HEK293 (cell line): ENCODE measurements at regions not wholly inside any gene's neighbourhood (a gene's known extent, or its start where the extent isn't known, plus 50 kb on each side); places are given as distances from the start of the nearest gene placed in this dataset.

Experiments used
- CTCF ChIA-PET: fragments of 350-600 bp; formaldehyde crosslinking; extraction: SDS; loops from one replicate; lab custom pipeline; 2021; ENCODE audit warnings: antibody characterized with exemption; lab: Yijun Ruan, JAX
- POLR2A ChIA-PET: fragments of 300-600 bp; formaldehyde crosslinking; extraction: SDS; loops from one replicate; lab custom pipeline; 2020; ENCODE audit warnings: antibody characterized with exemption, inconsistent platforms; lab: Yijun Ruan, JAX
- H3K27ac ChIP-seq: fragments of 200-500 bp; sonication (Bioruptor generic); 2 replicates; pipeline ENCODE4 v1.5.1; 2014; ENCODE audit warnings: low read depth, low read length, control low read depth, inconsistent platforms; ENCODE audit errors: extremely low read depth
- H3K36me3 ChIP-seq, 2 experiments: fragments of 200-500 bp in 1 of 2; sonication (Bioruptor generic) in 1 of 2; 1 replicate in 1 of 2; 2 replicates in 1 of 2; pipeline ENCODE4 v1.5.1; 2014 to 2017; ENCODE audit warnings: inconsistent platforms in 2 of 2, low read length in 2 of 2; ENCODE audit not compliant: control insufficient read depth in 2 of 2, insufficient read depth in 1 of 2
- H3K4me1 ChIP-seq: fragments of 200-500 bp; sonication (Bioruptor generic); 2 replicates; pipeline ENCODE4 v1.5.1; 2014; ENCODE audit warnings: mild to moderate bottlenecking, low read length, inconsistent platforms; ENCODE audit not compliant: control insufficient read depth, insufficient read depth
- H3K4me3 ChIP-seq: 2 replicates; pipeline ENCODE4 v1.5.1; 2011; ENCODE audit warnings: low read depth, mild to moderate bottlenecking, control low read depth, low read length, moderate library complexity
- H3K9me3 ChIP-seq: fragments of 200-500 bp; sonication (Bioruptor generic); 2 replicates; pipeline ENCODE4 v1.5.1; 2014; ENCODE audit warnings: low read depth, low read length, inconsistent platforms; ENCODE audit not compliant: control insufficient read depth, insufficient read depth
- FEZF1 ChIP-seq: fragments of 450-650 bp; formaldehyde crosslinking; IDR thresholded peaks from 2 replicates; pipeline ENCODE4 v1.5.1; 2016; ENCODE audit warnings: missing biosample characterization, missing genetic modification characterization
- GLIS2 ChIP-seq: fragments of 450-650 bp; formaldehyde crosslinking; IDR thresholded peaks from 2 replicates; pipeline ENCODE4 v1.5.1; 2016; ENCODE audit warnings: missing biosample characterization, missing genetic modification characterization
- HOXC10 ChIP-seq: sonication (generic); formaldehyde crosslinking; IDR thresholded peaks from 2 replicates; pipeline ENCODE4 v1.8.1; 2023; ENCODE audit warnings: mild to moderate bottlenecking, missing genetic modification reagents
- MEIS1 ChIP-seq: sonication (generic); formaldehyde crosslinking; IDR thresholded peaks from 2 replicates; pipeline ENCODE4 v1.8.1; 2022; ENCODE audit warnings: missing genetic modification reagents, mild to moderate bottlenecking, borderline replicate concordance
- MYNN ChIP-seq: fragments of 450-650 bp; formaldehyde crosslinking; IDR thresholded peaks from 2 replicates; pipeline ENCODE4 v1.5.1; 2016; ENCODE audit warnings: missing biosample characterization, missing genetic modification characterization, borderline replicate concordance
- MZF1 ChIP-seq: fragments of 450-650 bp; formaldehyde crosslinking; IDR thresholded peaks from 2 replicates; pipeline ENCODE4 v1.5.1; 2017; ENCODE audit warnings: missing biosample characterization, missing genetic modification characterization, borderline replicate concordance
- SP7 ChIP-seq: fragments of 450-650 bp; formaldehyde crosslinking; IDR thresholded peaks from 2 replicates; pipeline ENCODE4 v1.5.1; 2016; ENCODE audit warnings: missing biosample characterization, missing genetic modification characterization
- ZBTB49 ChIP-seq: fragments of 450-650 bp; formaldehyde crosslinking; IDR thresholded peaks from 2 replicates; pipeline ENCODE4 v1.5.1; 2016; ENCODE audit warnings: missing biosample characterization, missing genetic modification characterization, low read depth
- ZNF174 ChIP-seq: fragments of 450-650 bp; formaldehyde crosslinking; IDR thresholded peaks from 2 replicates; pipeline ENCODE4 v1.5.0; 2017; ENCODE audit warnings: missing biosample characterization, mild to moderate bottlenecking, missing genetic modification characterization
- ZNF214 ChIP-seq: fragments of 450-650 bp; formaldehyde crosslinking; IDR thresholded peaks from 2 replicates; pipeline ENCODE4 v1.5.1; 2017; ENCODE audit warnings: missing biosample characterization, mild to moderate bottlenecking, missing genetic modification characterization, borderline replicate concordance
- ZNF221 ChIP-seq: fragments of 450-650 bp; formaldehyde crosslinking; IDR thresholded peaks from 2 replicates; pipeline ENCODE4 v1.5.1; 2017; ENCODE audit warnings: missing biosample characterization, missing genetic modification characterization, borderline replicate concordance
- ZNF223 ChIP-seq: fragments of 450-650 bp; formaldehyde crosslinking; IDR thresholded peaks from 2 replicates; pipeline ENCODE4 v1.5.1; 2016; ENCODE audit warnings: missing biosample characterization, missing genetic modification characterization
- ZNF280C ChIP-seq: fragments of 450-650 bp; formaldehyde crosslinking; IDR thresholded peaks from 2 replicates; pipeline ENCODE4 v1.5.1; 2016; ENCODE audit warnings: missing biosample characterization, missing genetic modification characterization
- ZNF658 ChIP-seq: fragments of 450-650 bp; formaldehyde crosslinking; IDR thresholded peaks from 2 replicates; pipeline ENCODE4; 2016; ENCODE audit warnings: missing biosample characterization, missing genetic modification characterization
- ZNF660 ChIP-seq: fragments of 450-650 bp; IDR thresholded peaks from 2 replicates; pipeline ENCODE4 v1.5.1; 2018; ENCODE audit warnings: missing biosample characterization, mild to moderate bottlenecking, missing genetic modification characterization
- ZNF677 ChIP-seq: fragments of 450-650 bp; IDR thresholded peaks from 2 replicates; pipeline ENCODE4 v1.5.0; 2018; ENCODE audit warnings: missing biosample characterization, mild to moderate bottlenecking, missing genetic modification characterization, moderate library complexity
- ZNF777 ChIP-seq: fragments of 450-650 bp; formaldehyde crosslinking; IDR thresholded peaks from 2 replicates; pipeline ENCODE4 v1.5.1; 2017; ENCODE audit warnings: missing biosample characterization, missing genetic modification characterization, borderline replicate concordance
- ZNF792 ChIP-seq: fragments of 450-650 bp; formaldehyde crosslinking; IDR thresholded peaks from 2 replicates; pipeline ENCODE4 v1.5.1; 2016; ENCODE audit warnings: missing biosample characterization, missing genetic modification characterization

- TF ChIP-seq ZNF777 (tag by site-specific recombination) = no peak
- no peak for TF ChIP-seq ZBTB49 (tag by site-specific recombination)
- no peak for TF ChIP-seq ZNF174 (tag by site-specific recombination)
- no peak for TF ChIP-seq MZF1
- TF ChIP-seq MYNN (tag by site-specific recombination) = no peak
- no peak for TF ChIP-seq ZNF658 (tag by site-specific recombination)
- TF ChIP-seq ZNF792 (tag by site-specific recombination) = no peak
- no peak for TF ChIP-seq ZNF677
Measured at GRCh38 chr18:68229351-68229750, 485.6 kb downstream of the TMX3 start (continued).

GRCh38 chr18:68221111-68221724 lies 493.7 kb downstream of the TMX3 start:
- ChIA-PET POLR2A (no interaction called here), CTCF (no interaction called here)
- Histone ChIP-seq H3K27ac (no peak overlapping the region), H3K4me1 (no peaks in the 10 kb centered on the region), H3K36me3 (no peaks in the 10 kb centered on the region), H3K9me3 (no peaks in the 10 kb centered on the region), H3K4me3 (no peak overlapping the region)
- TF ChIP-seq HOXC10 (CRISPR knock-in tag) = no peak

- H3K4me1 ChIP-seq = no peaks in the 10 kb centered on the region
- POLR2A ChIA-PET = no interaction called here
- no peaks in the 10 kb centered on the region for H3K36me3 ChIP-seq
- CTCF ChIA-PET = no interaction called here
- TF ChIP-seq SP7 (tag by site-specific recombination) = no peak
- TF ChIP-seq ZNF221 (tag by site-specific recombination) = no peak
- no peak for TF ChIP-seq GLIS2 (tag by site-specific recombination)
- TF ChIP-seq ZNF280C (tag by site-specific recombination) = no peak
- TF ChIP-seq ZNF658 (tag by site-specific recombination) = no peak
- TF ChIP-seq ZNF223 (tag by site-specific recombination) = no peak
- TF ChIP-seq ZNF214 (tag by site-specific recombination) = no peak
- TF ChIP-seq FEZF1 = no peak
- no peak for TF ChIP-seq MEIS1
- TF ChIP-seq ZNF660 (tag by site-specific recombination) = no peak
- no peak overlapping the region for H3K4me3 ChIP-seq
- H3K9me3 ChIP-seq = no peaks in the 10 kb centered on the region
- H3K27ac ChIP-seq = no peak overlapping the region
Measured at GRCh38 chr18:68220458-68220857, 494.4 kb downstream of the TMX3 start.
